ENCODE measurements at regions not wholly inside any gene's neighbourhood (a gene's known extent, or its start where the extent isn't known, plus 50 kb on each side); places are given as distances from the start of the nearest gene placed in this dataset.

GRCh38 chr14:82342596-82342995 lies 808.9 kb upstream of the SEL1L start:
- TF ChIP-seq CTCF (conservative IDR thresholded peaks at IDR 0.05 in 1 of 2, IDR thresholded peaks at IDR 0.05 in 1 of 2; ENCODE audit: extremely low read depth in 1 of 2, insufficient read depth in 1 of 2, low read depth in 1 of 2, low read length in 2 of 2) (no peak), EZH2 (IDR thresholded peaks at IDR 0.05; ENCODE audit: borderline replicate concordance, low read length) (no peak)

Measured in mammary epithelial cell (primary cell).